SK-MEL-5 (cell line): ENCODE measurements at regions not wholly inside any gene's neighbourhood (a gene's known extent, or its start where the extent isn't known, plus 50 kb on each side); places are given as distances from the start of the nearest gene placed in this dataset.

Source experiments
- small RNA-seq, 2 experiments: library from RNA; depleted of rRNA; stranded (forward); fragments of <200 nt; gene quantifications; one replicate each; pipeline ENCODE3, GENCODE V24; 2014

Small RNA genes in the stretch of these regions (small RNA-seq; reads per million reads assigned to genes)
- gene AC021006.3 (0 reads per million in 2 experiments), gene AC109810.1 (0 reads per million in 2 experiments)
